ENCODE measurements at regions not wholly inside any gene's neighbourhood (a gene's known extent, or its start where the extent isn't known, plus 50 kb on each side); places are given as distances from the start of the nearest gene placed in this dataset.
"Not testable (repeated sequence)": the region's sequence is repeated elsewhere in the genome, so short reads cannot be mapped to it uniquely, and the experiment has no call there.

- no peak for DNase-seq
Measured at GRCh38 chr3:139248593-139249255, 95.1 kb upstream of the MRPS22 start.

DNA sequence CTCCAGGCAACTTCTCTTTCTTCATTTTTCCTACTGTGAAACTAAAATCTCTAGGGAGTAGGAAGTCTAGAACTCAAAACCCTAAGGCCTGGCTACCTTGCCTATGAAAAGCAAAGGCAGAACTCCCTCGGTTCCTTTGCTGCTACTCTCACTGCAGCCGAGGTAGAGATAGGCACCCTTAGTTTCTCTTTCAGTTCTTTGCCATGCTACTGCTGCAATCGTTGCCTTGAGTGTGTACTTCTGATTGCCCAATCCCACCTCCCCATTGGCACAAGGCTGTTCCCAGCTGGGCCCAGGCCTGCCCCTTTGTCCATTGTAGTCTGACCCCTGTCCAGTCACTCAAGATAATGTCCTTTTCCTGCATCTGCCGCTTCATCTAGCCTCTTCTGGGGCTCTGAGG is 92.3 kb upstream of the MRPS22 start:
- no peak for DNase-seq

DNA sequence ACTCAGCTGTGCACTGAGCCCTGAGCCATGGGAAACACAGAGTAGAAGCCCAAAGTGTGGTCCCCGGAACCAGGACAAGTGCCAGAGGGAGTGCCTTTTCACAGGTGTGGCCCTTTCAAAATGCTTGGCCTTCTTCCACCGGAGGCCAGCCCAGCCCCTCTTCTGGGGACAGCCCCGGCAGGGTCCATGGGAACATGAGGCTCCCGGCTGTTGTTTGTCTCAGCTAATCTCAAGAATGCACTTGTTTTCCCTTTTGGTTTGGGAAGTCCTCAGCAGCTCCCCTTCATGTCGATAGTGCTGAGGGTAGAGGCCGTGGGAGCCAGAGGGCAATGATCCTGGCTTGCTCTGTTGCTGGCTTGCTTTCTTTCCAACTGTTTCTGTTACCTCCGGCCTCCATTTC is 91.1 kb upstream of the MRPS22 start:
- no peak for DNase-seq

- DNase-seq, result no peak
Measured at GRCh38 chr3:139258276-139258675, 85.5 kb upstream of the MRPS22 start.

GRCh38 chr3:139259398-139259797 is 84.4 kb upstream of the MRPS22 start:
- no peak for DNase-seq

- DNase-seq, result no peak
Measured at GRCh38 chr3:139260041-139260486, 83.8 kb upstream of the MRPS22 start.

GRCh38 chr3:139260793-139261736 is 82.8 kb upstream of the MRPS22 start:
- DNase-seq, result no peak

DNA sequence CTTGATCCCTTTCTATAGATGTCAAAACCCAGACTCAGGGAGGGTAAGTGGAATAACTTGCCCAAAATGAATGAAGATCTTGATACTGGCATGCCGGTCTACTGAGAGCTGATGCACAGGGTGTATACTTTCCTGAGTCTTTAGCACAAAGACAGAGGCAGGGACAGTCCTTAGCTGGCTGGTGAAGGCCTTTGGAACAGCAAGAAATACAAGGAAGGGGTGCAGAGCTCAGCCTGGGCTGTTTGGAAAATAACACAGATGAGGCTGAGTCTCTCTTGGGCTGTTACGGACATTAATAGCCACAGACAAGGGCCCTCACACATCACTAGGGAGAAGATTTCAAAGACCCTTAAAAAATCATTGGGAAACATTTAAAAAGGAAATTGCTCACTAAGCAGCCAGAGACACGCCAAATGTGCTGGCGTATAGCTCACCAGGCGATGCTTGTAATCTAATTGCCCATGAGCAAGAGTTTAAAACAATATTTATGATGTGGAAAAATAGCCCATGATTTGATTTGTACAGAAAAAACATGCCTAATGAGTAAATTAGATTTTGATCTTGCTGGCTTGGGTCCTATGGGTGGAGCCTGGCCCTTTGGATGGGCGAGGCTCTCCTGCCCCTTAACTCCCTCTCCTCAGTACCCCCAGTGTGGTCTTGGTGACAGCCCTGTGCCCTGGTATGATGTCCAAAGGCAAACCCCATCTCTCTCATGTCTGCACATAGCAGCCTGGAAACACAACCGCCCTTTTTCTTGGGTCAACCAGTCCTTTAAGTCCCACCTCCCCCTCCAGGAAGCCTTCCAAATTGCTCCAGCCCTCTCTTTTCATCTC is 81.8 kb upstream of the MRPS22 start:
- no peak for DNase-seq

- no peak for DNase-seq
Measured at GRCh38 chr3:139263798-139264197, 80.0 kb upstream of the MRPS22 start.

- DNase-seq, result no peak
Measured at GRCh38 chr3:139264375-139264774, 79.4 kb upstream of the MRPS22 start.

DNA sequence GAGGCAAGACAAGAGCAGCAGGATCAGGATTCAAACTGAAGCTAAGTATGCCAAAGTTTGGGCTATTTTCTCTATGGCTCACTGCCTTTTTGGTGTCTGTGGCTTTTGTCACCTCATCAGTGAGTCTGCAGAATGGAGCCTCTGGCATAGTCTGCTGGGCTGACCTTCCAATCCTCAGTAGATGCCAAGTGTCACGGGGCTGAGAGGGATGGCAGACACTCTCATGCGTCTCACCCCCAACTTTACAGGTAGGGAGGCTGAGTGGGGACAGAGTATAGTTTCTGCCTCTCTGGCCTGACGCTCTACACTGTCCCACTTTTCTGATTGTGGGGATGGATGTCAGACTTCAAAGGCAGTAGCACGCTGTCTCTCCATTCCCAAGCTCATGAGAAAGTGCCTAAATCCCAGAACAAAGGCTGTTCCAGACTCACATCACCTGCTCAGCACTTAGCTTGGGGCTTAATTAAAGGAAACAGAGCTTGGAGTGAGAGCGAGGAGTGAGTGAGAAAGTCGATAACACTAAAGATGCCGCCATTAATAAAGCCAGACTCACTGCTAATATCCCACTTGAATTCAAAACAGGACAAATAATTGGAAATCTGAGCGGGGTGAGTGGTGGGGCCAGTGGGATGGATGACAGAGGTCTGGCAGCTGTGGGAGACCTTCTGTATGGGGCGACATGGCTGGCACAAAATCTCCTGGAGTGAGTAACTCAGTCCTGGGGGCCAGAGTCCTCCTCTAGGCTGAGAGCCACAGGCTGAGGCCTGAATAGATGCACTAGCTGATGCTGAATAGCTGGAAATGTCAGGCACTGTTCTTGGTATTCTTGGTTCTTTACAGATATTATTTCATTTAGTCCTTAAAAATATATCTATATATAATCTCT is 78.4 kb upstream of the MRPS22 start:
- DNase-seq, result no peak

- no peak for DNase-seq
Measured at GRCh38 chr3:139267300-139268246, 76.2 kb upstream of the MRPS22 start.

- DNase-seq, result no peak
Measured at GRCh38 chr3:139269984-139270383, 73.8 kb upstream of the MRPS22 start.

DNA sequence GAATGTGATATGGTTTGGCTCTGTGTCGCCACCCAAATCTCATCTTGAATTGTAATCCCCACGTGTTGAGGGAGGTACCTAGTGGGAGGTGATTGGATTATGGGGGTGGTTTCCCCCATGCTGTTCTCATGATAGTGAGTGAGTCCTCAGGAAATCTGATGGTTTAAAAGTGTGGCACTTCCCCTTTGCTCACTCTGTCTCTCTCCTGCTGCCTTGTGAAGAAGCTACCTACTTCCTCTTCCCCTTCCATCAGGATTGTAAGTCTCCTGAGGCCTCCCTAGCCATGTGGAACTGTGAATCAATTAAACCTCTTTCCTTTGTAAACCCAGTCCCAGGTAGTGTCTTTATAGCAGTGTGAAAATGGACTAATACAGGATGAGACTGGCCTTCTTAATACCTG is 73.2 kb upstream of the MRPS22 start:
- not testable (repeated sequence) for DNase-seq

DNA sequence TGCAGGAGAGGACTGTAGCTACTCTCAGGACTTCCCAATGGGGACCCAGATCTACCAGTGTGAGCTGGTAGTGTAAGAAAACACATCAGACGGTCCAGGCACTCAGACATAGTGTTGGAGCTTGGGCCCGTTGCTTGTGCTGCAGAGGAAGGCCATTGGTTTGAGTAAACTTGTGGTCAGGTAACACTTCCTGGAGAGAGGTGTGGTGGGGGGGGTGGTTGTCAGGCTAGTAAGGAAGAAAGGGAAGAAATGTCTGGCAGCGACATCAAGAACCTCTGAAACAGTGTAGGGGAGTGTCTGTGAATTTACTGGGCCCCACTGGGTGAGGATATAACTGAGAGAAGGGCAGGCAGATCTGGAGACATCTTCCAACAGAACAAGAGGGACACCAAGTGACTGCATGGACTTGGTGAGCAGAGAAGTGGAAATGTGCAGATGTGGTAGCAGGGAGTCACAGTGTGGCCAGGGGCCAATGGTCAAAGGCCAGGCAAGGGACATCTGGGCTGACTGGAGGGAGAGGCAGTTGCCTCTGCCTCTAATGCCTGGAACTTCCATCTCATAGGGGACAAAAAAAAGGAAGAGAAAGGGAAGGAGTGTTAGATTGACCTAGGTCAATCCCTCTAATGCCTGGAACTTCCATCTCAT is 63.7 kb upstream of the MRPS22 start:
- no peak for DNase-seq

- peak; percentile 57 for DNase-seq
Measured at GRCh38 chr3:139281096-139281495, 62.7 kb upstream of the MRPS22 start.

DNA sequence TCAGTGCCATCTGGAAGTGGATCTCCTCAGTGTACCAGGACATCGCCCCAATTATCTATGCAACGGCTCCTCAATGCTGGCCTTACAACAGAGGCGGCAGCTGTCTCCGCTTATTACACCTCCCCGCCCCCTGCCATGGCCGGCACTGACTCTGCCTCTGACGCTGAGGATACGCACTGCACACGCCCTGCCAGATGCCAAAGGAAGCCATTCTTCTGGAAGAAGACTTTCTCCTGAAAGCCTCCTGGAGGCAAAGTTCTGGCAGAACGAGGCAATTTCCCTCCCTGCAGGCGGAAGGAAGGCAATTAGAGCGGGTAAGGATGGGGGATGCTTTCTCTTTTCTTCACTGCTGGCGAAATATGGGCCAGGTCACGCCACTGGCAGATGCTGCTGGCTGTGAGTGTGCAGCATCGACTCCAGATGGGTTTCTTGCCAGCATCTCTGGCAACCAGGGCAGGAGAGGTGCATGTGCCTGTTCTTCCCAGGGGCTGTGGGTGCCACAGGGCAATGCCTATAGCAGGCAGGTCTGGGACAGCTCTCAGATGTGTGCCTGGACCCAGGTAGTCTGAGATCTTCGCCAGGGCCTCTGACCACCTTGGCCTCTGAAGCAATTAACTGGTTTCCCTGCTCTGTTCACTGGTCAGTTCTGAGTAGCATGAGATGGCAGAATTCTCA is 62.2 kb upstream of the MRPS22 start:
- peak; percentile 70 for DNase-seq

DNA sequence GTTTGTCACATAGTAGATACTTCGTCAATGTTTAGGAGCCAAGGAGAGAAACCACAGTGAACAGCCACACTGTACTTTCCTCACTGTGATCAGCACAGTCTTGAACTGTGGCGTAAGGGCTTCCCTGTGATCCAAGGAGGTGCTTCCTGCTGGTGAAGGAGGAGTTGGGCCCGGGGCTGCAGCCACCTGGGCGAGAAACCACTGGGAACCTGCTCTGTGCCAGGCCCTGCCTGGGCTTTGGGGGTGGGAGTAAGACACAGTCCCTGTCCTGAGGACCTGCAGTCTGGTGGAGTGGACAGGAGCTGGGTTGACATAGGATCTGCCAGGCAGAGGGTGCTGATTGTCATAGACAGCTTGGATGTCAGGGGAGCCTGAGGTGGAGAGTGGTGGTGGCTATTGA is 60.5 kb upstream of the MRPS22 start:
- DNase-seq, result no peak

GRCh38 chr3:139284221-139284620 is 59.6 kb upstream of the MRPS22 start:
- DNase-seq, result peak; percentile 31

- no peak for DNase-seq
Measured at GRCh38 chr3:139285691-139286090, 58.1 kb upstream of the MRPS22 start.
